MM.1S (cell line): ENCODE measurements at regions not wholly inside any gene's neighbourhood (a gene's known extent, or its start where the extent isn't known, plus 50 kb on each side); places are given as distances from the start of the nearest gene placed in this dataset.

ENCODE experiments used
- DNase-seq: peaks from one replicate; pipeline ENCODE4 v3.0.0-alpha.2; 2015
- H2AFZ ChIP-seq: fragments of 300-600 bp; sonication (generic); 2 replicates; pipeline ENCODE4 v1.6.0; 2016; ENCODE audit warnings: antibody characterized with exemption, low read length
- H3F3A ChIP-seq: fragments of 300-600 bp; sonication (generic); 2 replicates; pipeline ENCODE4 v1.6.1; 2016; ENCODE audit warnings: mild to moderate bottlenecking, antibody characterized with exemption, low read length, moderate library complexity, mixed read lengths; ENCODE audit not compliant: insufficient read depth
- H3K27ac ChIP-seq: fragments of 300-600 bp; sonication (generic); 2 replicates; pipeline ENCODE4 v1.5.1; 2016; ENCODE audit warnings: mild to moderate bottlenecking, low read length
- H3K27me3 ChIP-seq: fragments of 300-600 bp; sonication (generic); replicated peaks from 2 replicates; pipeline ENCODE4 v1.6.0; 2016; ENCODE audit warnings: low read length; ENCODE audit not compliant: insufficient read depth
- H3K36me3 ChIP-seq: fragments of 300-600 bp; sonication (generic); replicated peaks from 2 replicates; pipeline ENCODE4 v1.6.1; 2016; ENCODE audit warnings: mild to moderate bottlenecking, low read length, mixed read lengths; ENCODE audit not compliant: insufficient read depth
- H3K4me1 ChIP-seq: fragments of 300-600 bp; sonication (generic); 2 replicates; pipeline ENCODE4 v1.6.1; 2016; ENCODE audit warnings: low read length, mixed read lengths
- H3K4me2 ChIP-seq: fragments of 300-600 bp; sonication (generic); 2 replicates; pipeline ENCODE4 v1.6.0; 2016; ENCODE audit warnings: low read depth, low read length
- H3K4me3 ChIP-seq: fragments of 300-600 bp; sonication (generic); 2 replicates; pipeline ENCODE4 v1.5.1; 2016; ENCODE audit warnings: low read length, mixed read lengths
- H3K79me2 ChIP-seq: fragments of 300-600 bp; sonication (generic); 2 replicates; pipeline ENCODE4 v1.6.1; 2016; ENCODE audit warnings: mixed run types, low read length, mixed read lengths
- H3K9ac ChIP-seq: fragments of 300-600 bp; sonication (generic); 2 replicates; pipeline ENCODE4 v1.6.1; 2016; ENCODE audit warnings: low read length, mixed read lengths
- H3K9me2 ChIP-seq: fragments of 300-600 bp; sonication (generic); replicated peaks from 2 replicates; pipeline ENCODE4 v1.6.1; 2016; ENCODE audit warnings: mild to moderate bottlenecking, low read length, mixed read lengths; ENCODE audit not compliant: insufficient read depth
- H3K9me3 ChIP-seq: fragments of 300-600 bp; sonication (generic); replicated peaks from 2 replicates; pipeline ENCODE4 v1.6.1; 2016; ENCODE audit warnings: mild to moderate bottlenecking, low read length, mixed read lengths; ENCODE audit not compliant: insufficient read depth
- H4K20me1 ChIP-seq: fragments of 300-600 bp; sonication (generic); 2 replicates; pipeline ENCODE4 v1.6.1; 2016; ENCODE audit warnings: mild to moderate bottlenecking, low read length, moderate library complexity, mixed read lengths; ENCODE audit not compliant: insufficient read depth
- EZH2 ChIP-seq: fragments of 300-600 bp; sonication (generic); optimal IDR thresholded peaks from 2 replicates; pipeline ENCODE3; 2017; ENCODE audit warnings: low read depth, mild to moderate bottlenecking, antibody characterized with exemption, low read length, mixed read lengths
- EZH2phosphoT487 ChIP-seq: fragments of 300-600 bp; sonication (generic); IDR thresholded peaks from 2 replicates; pipeline ENCODE4 v1.6.1; 2018; ENCODE audit warnings: antibody characterized with exemption, low read length
- TF ChIP-seq, protein P1 (sequence below): fragments of 300-600 bp; sonication (generic); IDR thresholded peaks from 2 replicates; pipeline ENCODE4 v1.5.1; 2016; ENCODE audit warnings: antibody characterized with exemption, low read length, mixed read lengths

GRCh38 chr3:95905182-95905581 is 909.2 kb upstream of the EPHA6 start:
- H3K27ac ChIP-seq = no peak overlapping the region
- no peaks in the 10 kb centered on the region for H3K9me3 ChIP-seq
- no peaks in the 10 kb centered on the region for H3K36me3 ChIP-seq
- no peak overlapping the region for H3K4me3 ChIP-seq
- no peak overlapping the region for H3K4me2 ChIP-seq
- DNase-seq = no peak
- no peak overlapping the region for H3K9ac ChIP-seq
- H3F3A ChIP-seq = no peaks in the 10 kb centered on the region
- no peaks in the 10 kb centered on the region for H3K27me3 ChIP-seq
- H3K79me2 ChIP-seq = no peaks in the 10 kb centered on the region
- H3K9me2 ChIP-seq = no peaks in the 10 kb centered on the region
- no peak overlapping the region for H2AFZ ChIP-seq
- H3K4me1 ChIP-seq = no peaks in the 10 kb centered on the region
- TF ChIP-seq, protein P1, sequence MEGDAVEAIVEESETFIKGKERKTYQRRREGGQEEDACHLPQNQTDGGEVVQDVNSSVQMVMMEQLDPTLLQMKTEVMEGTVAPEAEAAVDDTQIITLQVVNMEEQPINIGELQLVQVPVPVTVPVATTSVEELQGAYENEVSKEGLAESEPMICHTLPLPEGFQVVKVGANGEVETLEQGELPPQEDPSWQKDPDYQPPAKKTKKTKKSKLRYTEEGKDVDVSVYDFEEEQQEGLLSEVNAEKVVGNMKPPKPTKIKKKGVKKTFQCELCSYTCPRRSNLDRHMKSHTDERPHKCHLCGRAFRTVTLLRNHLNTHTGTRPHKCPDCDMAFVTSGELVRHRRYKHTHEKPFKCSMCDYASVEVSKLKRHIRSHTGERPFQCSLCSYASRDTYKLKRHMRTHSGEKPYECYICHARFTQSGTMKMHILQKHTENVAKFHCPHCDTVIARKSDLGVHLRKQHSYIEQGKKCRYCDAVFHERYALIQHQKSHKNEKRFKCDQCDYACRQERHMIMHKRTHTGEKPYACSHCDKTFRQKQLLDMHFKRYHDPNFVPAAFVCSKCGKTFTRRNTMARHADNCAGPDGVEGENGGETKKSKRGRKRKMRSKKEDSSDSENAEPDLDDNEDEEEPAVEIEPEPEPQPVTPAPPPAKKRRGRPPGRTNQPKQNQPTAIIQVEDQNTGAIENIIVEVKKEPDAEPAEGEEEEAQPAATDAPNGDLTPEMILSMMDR = no peak
- TF ChIP-seq EZH2phosphoT487 (no peak), EZH2 (no peak)
- no peaks in the 10 kb centered on the region for H4K20me1 ChIP-seq

- H3F3A ChIP-seq = no peaks in the 10 kb centered on the region
- TF ChIP-seq, protein P1 = no peak
- TF ChIP-seq EZH2 = no peak
- TF ChIP-seq EZH2phosphoT487 = no peak
- H3K4me3 ChIP-seq = no peak overlapping the region
- no peak overlapping the region for H3K9ac ChIP-seq
- no peaks in the 10 kb centered on the region for H3K36me3 ChIP-seq
- H3K27me3 ChIP-seq = no peaks in the 10 kb centered on the region
- H4K20me1 ChIP-seq = no peaks in the 10 kb centered on the region
- H3K4me2 ChIP-seq = no peak overlapping the region
- H3K9me3 ChIP-seq = no peaks in the 10 kb centered on the region
- no peaks in the 10 kb centered on the region for H3K79me2 ChIP-seq
- no peak overlapping the region for H2AFZ ChIP-seq
- no peak for DNase-seq
- no peaks in the 10 kb centered on the region for H3K9me2 ChIP-seq
- H3K27ac ChIP-seq = no peak overlapping the region
- no peaks in the 10 kb centered on the region for H3K4me1 ChIP-seq
These were observed 902.6 kb upstream of the EPHA6 start for GRCh38 chr3:95911767-95912166.

DNA sequence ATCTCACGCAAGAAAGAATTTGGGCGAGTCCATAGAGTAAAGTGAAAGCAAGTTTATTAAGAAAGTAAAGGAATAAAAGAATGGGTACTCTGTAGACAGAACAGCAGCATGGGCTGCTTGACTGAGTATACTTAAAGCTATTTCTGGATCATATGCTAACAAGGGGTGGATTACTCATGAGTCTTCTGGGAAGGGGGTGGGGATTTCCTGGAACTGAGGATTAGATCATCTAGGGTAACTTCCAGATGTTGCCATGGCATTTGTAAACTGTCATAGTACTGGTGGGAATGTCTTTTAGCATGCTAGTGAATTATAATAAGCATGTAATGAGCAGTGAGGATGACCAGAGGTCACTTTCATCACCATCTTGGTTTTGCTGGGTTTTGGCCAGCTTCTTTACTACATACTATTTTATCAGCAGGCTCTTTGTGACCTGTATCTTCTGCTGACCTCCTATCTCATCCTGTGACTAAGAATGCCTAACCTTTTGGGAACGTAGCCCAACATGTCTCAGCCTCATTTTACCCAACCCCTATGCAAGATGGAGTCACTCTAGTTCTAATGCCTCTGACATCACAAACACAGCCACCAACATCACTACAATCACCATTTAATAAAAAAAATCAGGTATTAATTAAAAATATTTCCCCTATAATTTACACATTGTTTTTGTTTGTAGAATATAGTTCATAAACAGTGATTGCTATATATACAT is 890.7 kb upstream of the EPHA6 start:
- no peak overlapping the region for H3K4me2 ChIP-seq

More for the DNA sequence above, 890.7 kb upstream of the EPHA6 start:
- Histone ChIP-seq H4K20me1 (no peaks in the 10 kb centered on the region), H2AFZ (no peak overlapping the region), H3K27ac (no peak overlapping the region), H3K9me2 (no peaks in the 10 kb centered on the region), H3K36me3 (no peaks in the 10 kb centered on the region), H3K9ac (no peak overlapping the region), H3K27me3 (no peaks in the 10 kb centered on the region), H3K4me3 (no peak overlapping the region), H3K4me1 (no peaks in the 10 kb centered on the region), H3F3A (no peaks in the 10 kb centered on the region), H3K79me2 (no peaks in the 10 kb centered on the region), H3K9me3 (no peaks in the 10 kb centered on the region; the same call in 1 of the 2 replicates)
- TF ChIP-seq, protein P1 = no peak
- no peak for TF ChIP-seq EZH2
- no peak for TF ChIP-seq EZH2phosphoT487
- no peak for DNase-seq
